ENCODE measurements at regions not wholly inside any gene's neighbourhood (a gene's known extent, or its start where the extent isn't known, plus 50 kb on each side); places are given as distances from the start of the nearest gene placed in this dataset.

- no peak overlapping the region for H3K4me3 ChIP-seq (ENCODE audit: low read depth, low read length)
- no peak for TF ChIP-seq CTCF (IDR thresholded peaks at IDR 0.05; ENCODE audit: insufficient read depth, low read length)
- peak; percentile 1 for DNase-seq (ENCODE audit: low read depth)
Observed at GRCh38 chr12:18207266-18207665, 54.1 kb upstream of the PIK3C2G start.

GRCh38 chr12:18206198-18206597, 55.1 kb upstream of the PIK3C2G start:
- DNase-seq (ENCODE audit: low read depth), result no peak
- TF ChIP-seq CTCF (IDR thresholded peaks at IDR 0.05; ENCODE audit: insufficient read depth, low read length), result no peak
- no peak overlapping the region for H3K4me3 ChIP-seq (ENCODE audit: low read depth, low read length)

- no peak for TF ChIP-seq CTCF (IDR thresholded peaks at IDR 0.05; ENCODE audit: insufficient read depth, low read length)
- DNase-seq (ENCODE audit: low read depth), result no peak
- no peak overlapping the region for H3K4me3 ChIP-seq (ENCODE audit: low read depth, low read length)
Observed at GRCh38 chr12:18204053-18204452, 57.3 kb upstream of the PIK3C2G start.

- no peak overlapping the region for H3K4me3 ChIP-seq (ENCODE audit: low read depth, low read length)
- no peak for TF ChIP-seq CTCF (IDR thresholded peaks at IDR 0.05; ENCODE audit: insufficient read depth, low read length)
- no peak for DNase-seq (ENCODE audit: low read depth)
Observed at GRCh38 chr12:18192119-18192518, 69.2 kb upstream of the PIK3C2G start.

GRCh38 chr12:18183141-18183540, 78.2 kb upstream of the PIK3C2G start:
- DNase-seq (ENCODE audit: low read depth), result no peak
- no peak for TF ChIP-seq CTCF (IDR thresholded peaks at IDR 0.05; ENCODE audit: insufficient read depth, low read length)
- no peak overlapping the region for H3K4me3 ChIP-seq (ENCODE audit: low read depth, low read length)

- DNase-seq (ENCODE audit: low read depth), result peak; percentile 55
- H3K4me3 ChIP-seq (ENCODE audit: low read depth, low read length), result no peak overlapping the region
- TF ChIP-seq CTCF (IDR thresholded peaks at IDR 0.05; ENCODE audit: insufficient read depth, low read length), result no peak
Observed at GRCh38 chr12:18171571-18171970, 81.6 kb upstream of the RERGL start.

- H3K4me3 ChIP-seq (ENCODE audit: low read depth, low read length), result no peak overlapping the region
- TF ChIP-seq CTCF (IDR thresholded peaks at IDR 0.05; ENCODE audit: insufficient read depth, low read length), result no peak
- DNase-seq (ENCODE audit: low read depth), result no peak
Observed at GRCh38 chr12:18168016-18168415, 78.0 kb upstream of the RERGL start.

Data from fibroblast of the aortic adventitia (primary cell).